PFSK-1 (cell line): ENCODE measurements at regions not wholly inside any gene's neighbourhood (a gene's known extent, or its start where the extent isn't known, plus 50 kb on each side); places are given as distances from the start of the nearest gene placed in this dataset.

ENCODE experiments used
- FOXP2 ChIP-seq: optimal IDR thresholded peaks from 2 replicates; pipeline ENCODE3; 2011; ENCODE audit warnings: borderline replicate concordance, control low read depth, inconsistent platforms; ENCODE audit not compliant: insufficient read depth; ENCODE audit errors: extremely low read length, extremely low read depth
- POLR2AphosphoS5 ChIP-seq: IDR thresholded peaks from 2 replicates; pipeline ENCODE4 v1.6.1; 2012; ENCODE audit warnings: low read depth, mild to moderate bottlenecking, control low read depth, low read length, moderate library complexity
- REST ChIP-seq, 2 experiments: IDR thresholded peaks; 2 replicates each; pipeline versions ENCODE4 v1.6.1 to v1.8.0; 2011 to 2012; ENCODE audit warnings: low read depth in 2 of 2, low read length in 2 of 2, control low read depth in 1 of 2, inconsistent platforms in 1 of 2, mild to moderate bottlenecking in 1 of 2, moderate library complexity in 1 of 2; ENCODE audit not compliant: insufficient read depth in 1 of 2
- SIN3A ChIP-seq: IDR thresholded peaks from 2 replicates; pipeline ENCODE4 v1.6.1; 2012; ENCODE audit warnings: mild to moderate bottlenecking, low read length, moderate library complexity, borderline replicate concordance; ENCODE audit not compliant: insufficient read depth
- TAF1 ChIP-seq: IDR thresholded peaks from 2 replicates; pipeline ENCODE4 v1.6.1; 2012; ENCODE audit warnings: low read length, control low read depth, borderline replicate concordance; ENCODE audit not compliant: insufficient read depth

GRCh38 chr4:147339100-147339499 lies 141.8 kb upstream of the EDNRA start:
- no peak for TF ChIP-seq REST (IDR thresholded peaks at IDR 0.05; ENCODE audit: insufficient read depth in 1 of 2, low read depth in 2 of 2, low read length in 2 of 2)
- no peak for TF ChIP-seq POLR2AphosphoS5
- TF ChIP-seq FOXP2, result no peak
- TF ChIP-seq SIN3A, result no peak
- no peak for TF ChIP-seq TAF1

- TF ChIP-seq TAF1 (no peak), REST (IDR thresholded peaks at IDR 0.05; ENCODE audit: insufficient read depth in 1 of 2, low read depth in 2 of 2, low read length in 2 of 2) (no peak), POLR2AphosphoS5 (no peak), SIN3A (no peak), FOXP2 (no peak)
These were observed 140.8 kb upstream of the EDNRA start for GRCh38 chr4:147340111-147340510.

- no peak for TF ChIP-seq REST (IDR thresholded peaks at IDR 0.05; ENCODE audit: insufficient read depth in 1 of 2, low read depth in 2 of 2, low read length in 2 of 2)
- no peak for TF ChIP-seq POLR2AphosphoS5
- no peak for TF ChIP-seq SIN3A
- no peak for TF ChIP-seq TAF1
- TF ChIP-seq FOXP2, result no peak
These were observed 140.2 kb upstream of the EDNRA start for GRCh38 chr4:147340591-147341120.

GRCh38 chr4:147343692-147344091 lies 137.2 kb upstream of the EDNRA start:
- TF ChIP-seq TAF1, result no peak

- TF ChIP-seq POLR2AphosphoS5, result no peak
- no peak for TF ChIP-seq REST (IDR thresholded peaks at IDR 0.05; ENCODE audit: insufficient read depth in 1 of 2, low read depth in 2 of 2, low read length in 2 of 2)
- no peak for TF ChIP-seq TAF1
- no peak for TF ChIP-seq FOXP2
- no peak for TF ChIP-seq SIN3A
These were observed 135.2 kb upstream of the EDNRA start for GRCh38 chr4:147345662-147346061.
